WI38 (cell line): ENCODE measurements at regions not wholly inside any gene's neighbourhood (a gene's known extent, or its start where the extent isn't known, plus 50 kb on each side); places are given as distances from the start of the nearest gene placed in this dataset.

Experiments used
- H3K4me3 ChIP-seq: 2 replicates; pipeline ENCODE4 v1.5.1; 2011; ENCODE audit warnings: low read depth, mild to moderate bottlenecking, control low read depth, low read length
- TF ChIP-seq, protein P1 (sequence below): IDR thresholded peaks from 2 replicates; pipeline ENCODE4 v1.5.1; 2012; ENCODE audit warnings: low read depth, mild to moderate bottlenecking, control low read depth, low read length

GRCh38 chr13:78997902-78998629 lies 339.1 kb upstream of the OBI1 start:
- H3K4me3 ChIP-seq, result no peak overlapping the region
- TF ChIP-seq, protein P1, sequence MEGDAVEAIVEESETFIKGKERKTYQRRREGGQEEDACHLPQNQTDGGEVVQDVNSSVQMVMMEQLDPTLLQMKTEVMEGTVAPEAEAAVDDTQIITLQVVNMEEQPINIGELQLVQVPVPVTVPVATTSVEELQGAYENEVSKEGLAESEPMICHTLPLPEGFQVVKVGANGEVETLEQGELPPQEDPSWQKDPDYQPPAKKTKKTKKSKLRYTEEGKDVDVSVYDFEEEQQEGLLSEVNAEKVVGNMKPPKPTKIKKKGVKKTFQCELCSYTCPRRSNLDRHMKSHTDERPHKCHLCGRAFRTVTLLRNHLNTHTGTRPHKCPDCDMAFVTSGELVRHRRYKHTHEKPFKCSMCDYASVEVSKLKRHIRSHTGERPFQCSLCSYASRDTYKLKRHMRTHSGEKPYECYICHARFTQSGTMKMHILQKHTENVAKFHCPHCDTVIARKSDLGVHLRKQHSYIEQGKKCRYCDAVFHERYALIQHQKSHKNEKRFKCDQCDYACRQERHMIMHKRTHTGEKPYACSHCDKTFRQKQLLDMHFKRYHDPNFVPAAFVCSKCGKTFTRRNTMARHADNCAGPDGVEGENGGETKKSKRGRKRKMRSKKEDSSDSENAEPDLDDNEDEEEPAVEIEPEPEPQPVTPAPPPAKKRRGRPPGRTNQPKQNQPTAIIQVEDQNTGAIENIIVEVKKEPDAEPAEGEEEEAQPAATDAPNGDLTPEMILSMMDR, result no peak

GRCh38 chr13:78993792-78994191 lies 334.8 kb upstream of the OBI1 start:
- TF ChIP-seq, protein P1, result no peak
- H3K4me3 ChIP-seq, result no peak overlapping the region

DNA sequence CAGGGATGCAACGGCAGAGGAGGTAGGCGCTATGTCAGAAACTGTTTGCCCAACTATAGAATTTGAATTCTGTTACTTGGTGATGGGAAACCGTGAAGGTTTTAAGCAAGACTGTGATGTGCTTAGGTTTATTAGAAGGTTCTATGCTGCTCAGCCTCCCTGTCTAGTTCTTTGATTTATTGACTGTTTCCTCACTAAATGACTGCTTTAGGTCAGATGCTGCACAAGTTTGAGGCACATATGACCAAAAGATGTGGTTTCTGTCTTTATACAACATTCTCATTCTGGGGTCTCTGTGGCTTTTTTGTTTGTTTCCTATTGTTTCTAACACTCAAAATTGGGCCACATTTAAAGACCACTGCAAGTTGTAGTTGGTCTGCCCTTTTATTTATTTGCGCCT lies 323.0 kb upstream of the OBI1 start:
- TF ChIP-seq, protein P1, result no peak
- H3K4me3 ChIP-seq, result no peak overlapping the region

DNA sequence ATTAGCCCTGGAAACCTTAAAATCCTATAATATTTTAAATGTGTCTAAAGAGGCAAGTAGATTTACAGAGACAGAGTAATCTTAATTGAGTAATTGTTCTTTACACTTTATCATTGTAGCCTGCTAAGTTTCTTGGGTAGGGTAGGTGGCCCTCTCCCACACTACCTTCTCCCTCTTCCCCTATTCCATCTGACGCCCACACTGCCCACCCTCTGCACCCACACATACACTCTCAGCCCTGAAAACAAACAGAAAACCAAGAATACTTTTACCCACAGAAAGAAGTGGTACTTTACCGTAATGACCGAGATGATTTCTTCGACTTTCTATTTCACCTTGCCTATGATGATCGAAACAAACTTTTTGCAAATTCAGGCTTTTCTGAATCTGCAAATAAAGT lies 320.4 kb upstream of the OBI1 start:
- TF ChIP-seq, protein P1, result no peak
- H3K4me3 ChIP-seq, result no peak overlapping the region

- no peak overlapping the region for H3K4me3 ChIP-seq
- TF ChIP-seq, protein P1, result peak; percentile 51; the same call in 1 of the 2 replicates
These were observed 319.5 kb upstream of the OBI1 start for GRCh38 chr13:78978381-78978998.

GRCh38 chr13:78977311-78977710 lies 318.4 kb upstream of the OBI1 start:
- TF ChIP-seq, protein P1, result no peak
- no peak overlapping the region for H3K4me3 ChIP-seq

- TF ChIP-seq, protein P1, result no peak
- no peak overlapping the region for H3K4me3 ChIP-seq
These were observed 317.7 kb upstream of the OBI1 start for GRCh38 chr13:78976696-78977095.
